IPS-18c (cell line): ENCODE measurements at regions not wholly inside any gene's neighbourhood (a gene's known extent, or its start where the extent isn't known, plus 50 kb on each side); places are given as distances from the start of the nearest gene placed in this dataset.
"Not testable (repeated sequence)": the region's sequence is repeated elsewhere in the genome, so short reads cannot be mapped to it uniquely, and the experiment has no call there.

Experiments
- H3K4me3 ChIP-seq: 2 replicates; pipeline ENCODE4 v1.7.0; 2013; ENCODE audit warnings: low read depth, mild to moderate bottlenecking, low read length, moderate library complexity; ENCODE audit not compliant: insufficient read depth
- H3K9me3 ChIP-seq: one replicate; pipeline ENCODE4 v1.6.1; 2013; ENCODE audit warnings: mild to moderate bottlenecking, low read length, moderate library complexity; ENCODE audit not compliant: control insufficient read depth, insufficient read depth

GRCh38 chr6:102761872-102762271, 1368.4 kb downstream of the GRIK2 start:
- no peaks in the 10 kb centered on the region for H3K9me3 ChIP-seq

GRCh38 chr6:102759415-102759814, 1365.9 kb downstream of the GRIK2 start:
- H3K4me3 ChIP-seq, result no peak overlapping the region
- H3K9me3 ChIP-seq, result no peaks in the 10 kb centered on the region

More at GRCh38 chr6:102761872-102762271, 1368.4 kb downstream of the GRIK2 start:
- no peak overlapping the region for H3K4me3 ChIP-seq

- H3K4me3 ChIP-seq, H3K9me3 ChIP-seq: not testable (repeated sequence)
Observed at GRCh38 chr6:102758536-102758935, 1365.0 kb downstream of the GRIK2 start.

GRCh38 chr6:102749210-102749971, 1355.9 kb downstream of the GRIK2 start:
- Histone ChIP-seq H3K4me3 (no peak overlapping the region), H3K9me3 (no peaks in the 10 kb centered on the region)

GRCh38 chr6:102746941-102747340, 1353.4 kb downstream of the GRIK2 start:
- no peaks in the 10 kb centered on the region for H3K9me3 ChIP-seq
- no peak overlapping the region for H3K4me3 ChIP-seq

GRCh38 chr6:102742754-102743356, 1349.3 kb downstream of the GRIK2 start:
- Histone ChIP-seq H3K9me3 (no peaks in the 10 kb centered on the region), H3K4me3 (no peak overlapping the region)

GRCh38 chr6:102742028-102742427, 1348.5 kb downstream of the GRIK2 start:
- Histone ChIP-seq H3K9me3 (no peaks in the 10 kb centered on the region), H3K4me3 (no peak overlapping the region)

- Histone ChIP-seq H3K4me3 (no peak overlapping the region), H3K9me3 (no peaks in the 10 kb centered on the region)
Observed at GRCh38 chr6:102736941-102737368, 1343.4 kb downstream of the GRIK2 start.

- H3K9me3 ChIP-seq, result no peaks in the 10 kb centered on the region
- no peak overlapping the region for H3K4me3 ChIP-seq
Observed at GRCh38 chr6:102732898-102733297, 1339.4 kb downstream of the GRIK2 start.

GRCh38 chr6:102722086-102722485, 1328.6 kb downstream of the GRIK2 start:
- not testable (repeated sequence) for H3K9me3 ChIP-seq, H3K4me3 ChIP-seq

- Histone ChIP-seq H3K4me3 (no peak overlapping the region), H3K9me3 (no peaks in the 10 kb centered on the region)
Observed at GRCh38 chr6:102717737-102718456, 1324.4 kb downstream of the GRIK2 start.

GRCh38 chr6:102717252-102717651, 1323.7 kb downstream of the GRIK2 start:
- H3K9me3 ChIP-seq, result no peaks in the 10 kb centered on the region
- no peak overlapping the region for H3K4me3 ChIP-seq

- H3K9me3 ChIP-seq, result no peaks in the 10 kb centered on the region
- H3K4me3 ChIP-seq, result no peak overlapping the region
Observed at GRCh38 chr6:102701019-102701418, 1307.5 kb downstream of the GRIK2 start.

GRCh38 chr6:102686461-102686860, 1293.0 kb downstream of the GRIK2 start:
- Histone ChIP-seq H3K4me3 (no peak overlapping the region), H3K9me3 (no peaks in the 10 kb centered on the region)

- no peak overlapping the region for H3K4me3 ChIP-seq
- no peaks in the 10 kb centered on the region for H3K9me3 ChIP-seq
Observed at GRCh38 chr6:102680413-102680812, 1286.9 kb downstream of the GRIK2 start.

GRCh38 chr6:102679865-102680264, 1286.4 kb downstream of the GRIK2 start:
- Histone ChIP-seq H3K4me3 (no peak overlapping the region), H3K9me3 (no peaks in the 10 kb centered on the region)

- Histone ChIP-seq H3K4me3 (no peak overlapping the region), H3K9me3 (no peaks in the 10 kb centered on the region)
Observed at GRCh38 chr6:102677225-102677624, 1283.7 kb downstream of the GRIK2 start.

GRCh38 chr6:102670735-102671134, 1277.2 kb downstream of the GRIK2 start:
- H3K4me3 ChIP-seq, result no peak overlapping the region

More at GRCh38 chr6:102670735-102671134, 1277.2 kb downstream of the GRIK2 start:
- H3K9me3 ChIP-seq, result no peaks in the 10 kb centered on the region
